HFFc6 (cell line): ENCODE measurements at regions not wholly inside any gene's neighbourhood (a gene's known extent, or its start where the extent isn't known, plus 50 kb on each side); places are given as distances from the start of the nearest gene placed in this dataset.
"Not testable (repeated sequence)": the region's sequence is repeated elsewhere in the genome, so short reads cannot be mapped to it uniquely, and the experiment has no call there.

Source experiments
- DNase-seq: peaks from one replicate; pipeline ENCODE4 v3.0.0-alpha.2; 2018
- H3K27ac Mint-ChIP-seq: 2 replicates; pipeline ENCODE4 v1.8.0; 2020; ENCODE audit warnings: mild to moderate bottlenecking, mixed read lengths
- H3K27me3 Mint-ChIP-seq: 2 replicates; pipeline ENCODE4 v1.8.0; 2021; ENCODE audit warnings: mild to moderate bottlenecking, moderate library complexity, mixed read lengths; ENCODE audit not compliant: insufficient read depth
- H3K36me3 Mint-ChIP-seq: 2 replicates; pipeline ENCODE4 v1.8.0; 2021; ENCODE audit warnings: low read depth, mixed read lengths
- H3K4me1 Mint-ChIP-seq: 2 replicates; pipeline ENCODE4 v1.8.0; 2020; ENCODE audit warnings: low read depth, mixed read lengths
- H3K4me3 Mint-ChIP-seq: 2 replicates; pipeline ENCODE4 v1.8.0; 2020; ENCODE audit warnings: mild to moderate bottlenecking, moderate library complexity, mixed read lengths
- H3K9me3 Mint-ChIP-seq: 2 replicates; pipeline ENCODE4 v1.8.0; 2020; ENCODE audit warnings: mild to moderate bottlenecking, mixed read lengths
- TF ChIP-seq, protein P1 (sequence below): fragments of 200-600 bp; sonication (generic); IDR thresholded peaks from 2 replicates; pipeline ENCODE4 v1.5.0; 2021; ENCODE audit warnings: antibody characterized with exemption, mild to moderate bottlenecking

DNA sequence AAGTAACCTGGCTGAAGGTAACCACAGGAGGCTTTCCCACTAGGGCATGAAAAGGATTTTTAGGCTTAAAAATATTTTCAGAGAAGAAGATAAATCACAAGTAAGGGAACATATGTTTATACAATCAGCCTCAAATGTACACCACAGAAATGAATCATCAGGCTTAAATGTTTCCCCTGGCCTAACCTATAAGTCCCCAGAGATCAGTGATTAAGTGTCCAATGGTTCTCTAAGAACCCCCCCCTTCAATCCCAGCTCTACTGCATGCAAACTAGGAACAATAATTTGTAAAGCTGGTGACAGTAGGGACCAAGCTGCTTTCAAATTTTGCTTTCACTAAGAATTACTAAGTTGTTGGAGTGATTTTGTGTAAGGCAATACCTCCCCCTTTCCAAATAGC, 431.6 kb upstream of the LMCD1 start:
- no peak overlapping the region for H3K27ac Mint-ChIP-seq

DNA sequence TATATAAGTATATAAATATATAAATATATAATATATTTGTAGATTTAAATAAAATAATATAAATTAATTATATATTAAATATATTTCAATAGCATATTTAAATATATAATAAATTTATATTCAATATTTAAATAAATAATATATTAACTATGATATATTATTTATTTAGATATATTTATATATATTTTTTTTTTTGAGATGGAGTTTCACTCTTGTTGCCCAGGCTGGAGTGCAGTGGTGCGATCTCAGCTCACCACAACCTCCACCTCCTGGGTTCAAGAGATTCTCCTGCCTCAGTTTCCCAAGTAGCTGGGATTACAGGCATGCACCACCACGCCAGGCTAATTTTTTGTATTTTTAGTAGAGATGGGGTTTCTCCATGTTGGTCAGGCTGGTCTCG, 426.9 kb upstream of the LMCD1 start:
- peaks cover 25% of the 10 kb centered on the region for H3K9me3 Mint-ChIP-seq
- DNase-seq, H3K4me1 Mint-ChIP-seq, H3K27me3 Mint-ChIP-seq, H3K36me3 Mint-ChIP-seq, H3K4me3 Mint-ChIP-seq, H3K27ac Mint-ChIP-seq: not testable (repeated sequence)

More for the DNA sequence above, 431.6 kb upstream of the LMCD1 start:
- Mint-ChIP-seq H3K9me3 (peaks cover 51% of the 10 kb centered on the region), H3K4me3 (no peak overlapping the region), H3K36me3 (no peaks in the 10 kb centered on the region), H3K27me3 (no peaks in the 10 kb centered on the region; the same call in 1 of the 2 replicates), H3K4me1 (no peaks in the 10 kb centered on the region)
- DNase-seq: no peak
- TF ChIP-seq, protein P1, sequence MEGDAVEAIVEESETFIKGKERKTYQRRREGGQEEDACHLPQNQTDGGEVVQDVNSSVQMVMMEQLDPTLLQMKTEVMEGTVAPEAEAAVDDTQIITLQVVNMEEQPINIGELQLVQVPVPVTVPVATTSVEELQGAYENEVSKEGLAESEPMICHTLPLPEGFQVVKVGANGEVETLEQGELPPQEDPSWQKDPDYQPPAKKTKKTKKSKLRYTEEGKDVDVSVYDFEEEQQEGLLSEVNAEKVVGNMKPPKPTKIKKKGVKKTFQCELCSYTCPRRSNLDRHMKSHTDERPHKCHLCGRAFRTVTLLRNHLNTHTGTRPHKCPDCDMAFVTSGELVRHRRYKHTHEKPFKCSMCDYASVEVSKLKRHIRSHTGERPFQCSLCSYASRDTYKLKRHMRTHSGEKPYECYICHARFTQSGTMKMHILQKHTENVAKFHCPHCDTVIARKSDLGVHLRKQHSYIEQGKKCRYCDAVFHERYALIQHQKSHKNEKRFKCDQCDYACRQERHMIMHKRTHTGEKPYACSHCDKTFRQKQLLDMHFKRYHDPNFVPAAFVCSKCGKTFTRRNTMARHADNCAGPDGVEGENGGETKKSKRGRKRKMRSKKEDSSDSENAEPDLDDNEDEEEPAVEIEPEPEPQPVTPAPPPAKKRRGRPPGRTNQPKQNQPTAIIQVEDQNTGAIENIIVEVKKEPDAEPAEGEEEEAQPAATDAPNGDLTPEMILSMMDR: no peak

DNA sequence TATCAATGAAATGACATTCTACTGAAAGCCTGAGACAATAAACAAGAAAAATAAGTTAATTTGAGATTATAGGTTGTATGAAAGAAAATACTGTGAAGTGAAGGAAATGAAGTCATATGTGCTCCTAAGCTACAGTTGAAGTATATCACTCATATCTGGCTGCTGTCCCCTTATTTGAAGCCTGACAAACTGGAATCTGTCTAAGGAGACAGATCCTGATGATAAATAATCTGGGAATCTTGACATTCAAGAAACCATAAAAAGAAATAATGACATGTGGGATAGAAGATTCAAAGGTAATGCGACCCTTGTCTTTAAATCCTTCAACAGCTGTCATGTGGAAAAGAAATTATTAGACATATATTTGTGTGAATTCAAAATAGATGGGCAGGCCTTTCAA, 424.5 kb upstream of the LMCD1 start:
- TF ChIP-seq, protein P1: no peak
- Mint-ChIP-seq H3K27ac (no peak overlapping the region), H3K36me3 (no peaks in the 10 kb centered on the region), H3K4me1 (no peaks in the 10 kb centered on the region), H3K27me3 (no peaks in the 10 kb centered on the region), H3K9me3 (peaks cover 10% of the 10 kb centered on the region), H3K4me3 (no peak overlapping the region)
- no peak for DNase-seq

DNA sequence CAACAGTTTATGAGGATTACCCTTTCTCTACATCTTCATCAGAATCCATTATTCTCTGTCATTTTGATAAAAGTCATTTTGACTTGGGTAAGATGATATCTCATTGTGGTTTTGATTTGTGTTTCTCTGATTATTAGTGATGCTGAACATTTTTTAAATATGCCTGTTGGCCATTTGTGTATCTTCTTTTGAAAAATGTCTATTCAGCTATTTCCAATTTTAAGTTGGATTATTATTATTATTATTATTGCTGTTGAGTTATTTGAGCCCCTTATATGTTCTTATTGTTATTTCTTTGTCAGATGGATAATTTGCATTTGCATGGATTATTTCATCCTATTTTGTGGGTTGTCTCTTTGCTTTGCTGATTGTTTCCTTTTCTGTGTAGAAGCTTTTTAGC, 421.2 kb upstream of the LMCD1 start:
- no peaks in the 10 kb centered on the region for H3K27me3 Mint-ChIP-seq
- peaks cover 8% of the 10 kb centered on the region for H3K9me3 Mint-ChIP-seq
- no peaks in the 10 kb centered on the region for H3K4me1 Mint-ChIP-seq
- TF ChIP-seq, protein P1: no peak
- H3K36me3 Mint-ChIP-seq: no peaks in the 10 kb centered on the region
- no peak overlapping the region for H3K27ac Mint-ChIP-seq
- no peak overlapping the region for H3K4me3 Mint-ChIP-seq
- no peak for DNase-seq

DNA sequence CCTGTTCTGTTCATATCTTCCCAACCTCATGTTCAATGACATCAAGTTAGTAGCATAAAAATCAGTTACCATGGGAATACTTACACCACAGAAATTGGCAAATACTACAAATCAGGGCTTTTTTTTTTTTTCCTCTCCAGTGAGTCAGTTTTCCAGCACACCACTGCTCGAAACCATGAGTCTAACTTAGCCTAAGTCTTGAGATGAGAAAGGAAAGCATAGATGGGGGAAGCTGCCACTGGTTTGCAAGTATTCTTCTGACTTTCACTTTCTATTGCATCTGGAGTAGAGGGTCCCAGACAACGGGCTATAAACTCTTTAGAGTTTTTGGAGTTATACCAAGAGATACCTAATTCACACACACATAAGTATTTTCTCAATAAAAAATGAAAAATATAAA, 416.1 kb upstream of the LMCD1 start:
- no peak for DNase-seq
- no peak overlapping the region for H3K27ac Mint-ChIP-seq
- H3K4me3 Mint-ChIP-seq: no peak overlapping the region
- TF ChIP-seq, protein P1: no peak
- peaks cover 6% of the 10 kb centered on the region for H3K9me3 Mint-ChIP-seq
- H3K4me1 Mint-ChIP-seq: no peaks in the 10 kb centered on the region
- no peaks in the 10 kb centered on the region for H3K36me3 Mint-ChIP-seq
- H3K27me3 Mint-ChIP-seq: no peaks in the 10 kb centered on the region

DNA sequence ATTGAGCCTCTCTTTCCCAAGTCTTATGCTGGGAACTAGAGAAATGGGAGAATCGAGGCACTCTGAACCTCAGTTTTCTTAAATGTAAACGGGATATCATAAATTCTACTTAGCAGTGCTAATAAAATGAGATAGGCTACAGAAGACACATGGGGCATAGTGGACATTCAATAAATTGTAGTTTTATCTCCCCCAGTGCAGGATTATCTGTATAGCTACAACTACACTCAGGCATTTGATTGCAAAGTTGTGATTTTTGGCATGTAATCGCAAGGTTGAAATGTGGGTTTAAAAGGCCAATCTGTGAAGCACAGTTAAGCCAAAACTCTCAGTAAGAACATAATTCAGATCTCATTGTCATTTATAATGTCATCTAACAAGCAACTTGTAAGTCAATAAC, 413.7 kb upstream of the LMCD1 start:
- Mint-ChIP-seq H3K4me1 (no peaks in the 10 kb centered on the region), H3K4me3 (no peak overlapping the region), H3K9me3 (peaks cover 16% of the 10 kb centered on the region), H3K36me3 (no peaks in the 10 kb centered on the region), H3K27ac (no peak overlapping the region), H3K27me3 (no peaks in the 10 kb centered on the region)
- TF ChIP-seq, protein P1: no peak
- DNase-seq: no peak
